CD14-positive monocyte (primary cell): ENCODE measurements at regions not wholly inside any gene's neighbourhood (a gene's known extent, or its start where the extent isn't known, plus 50 kb on each side); places are given as distances from the start of the nearest gene placed in this dataset.

Experiments
- DNase-seq, 3 donors: peaks; one replicate each; pipeline ENCODE4 v3.0.0-alpha.2; 2011 to 2022
- H2AFZ ChIP-seq: 2 replicates; pipeline ENCODE4 v1.6.0; 2012; ENCODE audit warnings: mild to moderate bottlenecking, low read depth, low read length, inconsistent platforms; ENCODE audit not compliant: insufficient read depth, poor library complexity, severe bottlenecking
- H3K27ac ChIP-seq, 2 donors: 1 replicate in 1 of 2; 2 replicates in 1 of 2; pipeline ENCODE4 v1.5.1; 2012 to 2013; ENCODE audit warnings: low read length in 2 of 2, control low read depth in 1 of 2, inconsistent platforms in 1 of 2, low read depth in 1 of 2, mild to moderate bottlenecking in 1 of 2
- H3K27me3 ChIP-seq, 2 donors: one replicate each; pipeline versions ENCODE4 v1.6.0 to v1.6.1; 2011 to 2013; ENCODE audit warnings: low read length in 2 of 2; ENCODE audit not compliant: control insufficient read depth in 2 of 2, insufficient read depth in 2 of 2
- H3K36me3 ChIP-seq, 2 donors: replicated peaks in 1 of 2; 1 replicate in 1 of 2; 2 replicates in 1 of 2; pipeline versions ENCODE4 v1.5.1 to v1.6.1; 2012 to 2013; ENCODE audit warnings: low read length in 2 of 2, control low read depth in 1 of 2, inconsistent platforms in 1 of 2, mild to moderate bottlenecking in 1 of 2; ENCODE audit not compliant: insufficient read depth in 2 of 2, control insufficient read depth in 1 of 2
- H3K4me1 ChIP-seq, 2 donors: 1 replicate in 1 of 2; 2 replicates in 1 of 2; pipeline versions ENCODE4 v1.5.1 to v1.6.1; 2012 to 2013; ENCODE audit warnings: low read length in 2 of 2, control low read depth in 1 of 2, inconsistent platforms in 1 of 2, mild to moderate bottlenecking in 1 of 2, moderate library complexity in 1 of 2; ENCODE audit not compliant: insufficient read depth in 2 of 2, control insufficient read depth in 1 of 2
- H3K4me2 ChIP-seq: replicated peaks from 2 replicates; pipeline ENCODE3; 2012; ENCODE audit warnings: low read length, moderate library complexity, mild to moderate bottlenecking; ENCODE audit not compliant: poor library complexity, severe bottlenecking; ENCODE audit errors: extremely low read depth
- H3K4me3 ChIP-seq, 3 experiments: fragments of 200-600 bp in 1 of 3; sonication (generic) in 1 of 3; replicated peaks in 1 of 3; 1 replicate in 2 of 3; 2 replicates in 1 of 3; pipeline ENCODE4 v1.5.1; 2011 to 2013; ENCODE audit warnings: low read length in 3 of 3, mild to moderate bottlenecking in 3 of 3, control low read depth in 2 of 3, low read depth in 2 of 3, inconsistent platforms in 1 of 3, moderate library complexity in 1 of 3
- H3K79me2 ChIP-seq: 2 replicates; pipeline ENCODE4 v1.6.0; 2012; ENCODE audit warnings: mild to moderate bottlenecking, control low read depth, inconsistent platforms, low read length, moderate library complexity; ENCODE audit not compliant: insufficient read depth
- H3K9ac ChIP-seq: 2 replicates; pipeline ENCODE4 v1.6.0; 2017; ENCODE audit warnings: low read length, mild to moderate bottlenecking; ENCODE audit not compliant: insufficient read depth, poor library complexity, severe bottlenecking
- H3K9me3 ChIP-seq, 2 donors: replicated peaks in 1 of 2; 1 replicate in 1 of 2; 2 replicates in 1 of 2; pipeline versions ENCODE4 v1.5.1 to v1.6.1; 2012 to 2013; ENCODE audit warnings: low read length in 2 of 2, control low read depth in 1 of 2; ENCODE audit not compliant: control insufficient read depth in 1 of 2, insufficient read depth in 1 of 2
- H4K20me1 ChIP-seq: 2 replicates; pipeline ENCODE4 v1.6.0; 2012; ENCODE audit warnings: mild to moderate bottlenecking, low read length, control low read depth, moderate library complexity; ENCODE audit not compliant: insufficient read depth
- H3K27ac Mint-ChIP-seq, 7 donors: one replicate each; pipeline ENCODE4 v1.8.0; 2020; ENCODE audit warnings: mild to moderate bottlenecking in 7 of 7, mixed read lengths in 7 of 7, moderate library complexity in 6 of 7, inconsistent platforms in 2 of 7
- H3K27me3 Mint-ChIP-seq, 3 donors: one replicate each; pipeline ENCODE4 v1.8.0; 2021 to 2022; ENCODE audit warnings: low read depth in 3 of 3, mild to moderate bottlenecking in 3 of 3, mixed read lengths in 3 of 3, moderate library complexity in 3 of 3, inconsistent platforms in 1 of 3
- H3K36me3 Mint-ChIP-seq, 2 donors: one replicate each; pipeline ENCODE4 v1.8.0; 2020; ENCODE audit warnings: mixed read lengths in 2 of 2, inconsistent platforms in 1 of 2, mild to moderate bottlenecking in 1 of 2
- H3K4me1 Mint-ChIP-seq: one replicate; pipeline ENCODE4 v1.8.0; 2020; ENCODE audit warnings: mild to moderate bottlenecking, mixed read lengths
- H3K4me3 Mint-ChIP-seq, 2 donors: one replicate each; pipeline ENCODE4 v1.8.0; 2020; ENCODE audit warnings: mild to moderate bottlenecking in 2 of 2, mixed read lengths in 2 of 2, moderate library complexity in 1 of 2
- H3K9me3 Mint-ChIP-seq, 7 donors: one replicate each; pipeline ENCODE4 v1.8.0; 2020 to 2022; ENCODE audit warnings: mixed read lengths in 7 of 7, mild to moderate bottlenecking in 6 of 7, moderate library complexity in 6 of 7, inconsistent platforms in 2 of 7
- WGBS: methylation state at CpG from one replicate; pipeline ENCODE4 v1.1.5; 2013; ENCODE audit warnings: missing lambda C conversion rate; ENCODE audit not compliant: insufficient coverage; 5-methylcytosine and 5-hydroxymethylcytosine counted together
- intact Hi-C, 2 donors: fragments of 100-400 bp; cut with micrococcal nuclease; formaldehyde crosslinking; loops; one replicate each; pipeline versions ENCODE4 v1.15.0 to v1.15.1; 2023
- TF ChIP-seq, protein P1 (sequence below): fragments of 200-600 bp; IDR thresholded peaks from one replicate; pipeline ENCODE4 v1.8.0; 2022; ENCODE audit warnings: antibody characterized with exemption, mild to moderate bottlenecking

DNA sequence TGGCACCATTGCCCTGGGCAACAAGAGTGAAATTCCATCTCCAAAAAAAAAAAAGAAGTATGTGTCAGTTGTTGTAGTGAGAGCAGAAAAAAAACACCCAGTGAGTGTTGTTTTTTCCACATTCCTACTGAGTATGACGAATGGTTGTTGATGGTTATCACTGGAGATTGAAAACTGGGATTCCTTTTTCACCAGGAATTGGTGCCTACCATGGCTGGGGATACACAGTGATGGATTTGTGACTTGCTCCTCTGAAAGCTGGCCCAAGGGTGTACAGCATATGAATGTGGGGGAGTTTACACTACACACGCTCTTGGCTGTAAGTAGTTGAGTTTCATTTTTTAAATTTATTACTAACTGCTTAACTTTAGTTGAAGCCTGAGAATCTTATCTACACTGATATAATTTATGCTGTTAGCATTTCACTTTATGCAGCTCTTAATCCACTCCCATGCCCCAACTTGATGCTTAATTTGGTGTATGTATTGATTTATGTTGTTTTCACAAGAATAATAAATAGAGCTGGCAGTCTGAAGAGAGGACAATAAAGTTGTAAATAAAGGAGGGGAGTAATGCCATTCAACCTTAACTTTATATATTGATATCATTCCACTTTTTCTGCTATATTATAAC is 56.0 kb upstream of the MME start:
- H3K9me3 Mint-ChIP-seq: peaks cover 0 to 2% (median 0%) of the 10 kb centered on the region in 7 donors
- intact Hi-C loops: no loop called here
- no peaks in the 10 kb centered on the region for H3K9me3 ChIP-seq
- 100% methylated on average over 1 of the region's 2 CpGs for WGBS
- H3K27me3 ChIP-seq: no peaks in the 10 kb centered on the region
- H3K4me1 Mint-ChIP-seq: peaks cover 33% of the 10 kb centered on the region
- no peak overlapping the region for H3K9ac ChIP-seq
- H3K79me2 ChIP-seq: no peaks in the 10 kb centered on the region
- H3K36me3 Mint-ChIP-seq: peaks cover 0 to 2% of the 10 kb centered on the region in 2 donors
- H2AFZ ChIP-seq: no peak overlapping the region
- peaks cover 31 to 35% of the 10 kb centered on the region in 2 donors for H3K4me1 ChIP-seq
- no peak overlapping the region for H3K27ac ChIP-seq
- no peak overlapping the region for H3K4me3 Mint-ChIP-seq
- no peak overlapping the region for H3K4me3 ChIP-seq
- peaks cover 0 to 1% (median 0%) of the 10 kb centered on the region in 3 donors for H3K27me3 Mint-ChIP-seq
- TF ChIP-seq, protein P1, sequence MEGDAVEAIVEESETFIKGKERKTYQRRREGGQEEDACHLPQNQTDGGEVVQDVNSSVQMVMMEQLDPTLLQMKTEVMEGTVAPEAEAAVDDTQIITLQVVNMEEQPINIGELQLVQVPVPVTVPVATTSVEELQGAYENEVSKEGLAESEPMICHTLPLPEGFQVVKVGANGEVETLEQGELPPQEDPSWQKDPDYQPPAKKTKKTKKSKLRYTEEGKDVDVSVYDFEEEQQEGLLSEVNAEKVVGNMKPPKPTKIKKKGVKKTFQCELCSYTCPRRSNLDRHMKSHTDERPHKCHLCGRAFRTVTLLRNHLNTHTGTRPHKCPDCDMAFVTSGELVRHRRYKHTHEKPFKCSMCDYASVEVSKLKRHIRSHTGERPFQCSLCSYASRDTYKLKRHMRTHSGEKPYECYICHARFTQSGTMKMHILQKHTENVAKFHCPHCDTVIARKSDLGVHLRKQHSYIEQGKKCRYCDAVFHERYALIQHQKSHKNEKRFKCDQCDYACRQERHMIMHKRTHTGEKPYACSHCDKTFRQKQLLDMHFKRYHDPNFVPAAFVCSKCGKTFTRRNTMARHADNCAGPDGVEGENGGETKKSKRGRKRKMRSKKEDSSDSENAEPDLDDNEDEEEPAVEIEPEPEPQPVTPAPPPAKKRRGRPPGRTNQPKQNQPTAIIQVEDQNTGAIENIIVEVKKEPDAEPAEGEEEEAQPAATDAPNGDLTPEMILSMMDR: no peak
- no peaks in the 10 kb centered on the region for H4K20me1 ChIP-seq
- H3K4me2 ChIP-seq: no peak overlapping the region
- no peaks in the 10 kb centered on the region for H3K36me3 ChIP-seq
- DNase-seq: no peak
- no peak overlapping the region for H3K27ac Mint-ChIP-seq

DNA sequence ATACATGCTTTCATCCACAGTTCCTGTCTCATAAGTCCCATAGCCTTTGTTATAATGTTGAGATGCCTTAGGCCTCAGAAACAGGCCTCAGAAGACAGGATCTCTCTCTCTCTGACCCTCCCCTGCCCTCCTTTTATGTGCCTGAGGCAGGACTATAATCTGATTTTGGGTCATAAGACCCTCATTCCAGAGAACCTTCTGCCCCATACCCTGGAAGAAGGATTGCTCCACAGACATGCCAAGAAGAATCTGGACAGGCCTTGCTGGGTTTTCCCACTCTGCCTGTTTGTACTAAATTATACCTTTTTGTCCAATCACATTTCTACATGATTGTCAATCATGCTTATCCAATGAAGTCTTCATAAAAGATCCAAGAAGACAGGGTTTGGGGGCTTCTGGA is 57.2 kb upstream of the MME start:
- no peak overlapping the region for H3K4me3 ChIP-seq
- Mint-ChIP-seq H3K27me3 (peaks cover 0 to 1% (median 0%) of the 10 kb centered on the region in 3 donors), H3K4me1 (peaks cover 37% of the 10 kb centered on the region), H3K27ac (no peak overlapping the region), H3K4me3 (no peak overlapping the region), H3K9me3 (peaks cover 0 to 2% (median 0%) of the 10 kb centered on the region in 7 donors), H3K36me3 (peaks cover 0 to 2% of the 10 kb centered on the region in 2 donors)
- no peaks in the 10 kb centered on the region for H4K20me1 ChIP-seq
- no peak for DNase-seq
- no peaks in the 10 kb centered on the region for H3K36me3 ChIP-seq
- no peaks in the 10 kb centered on the region for H3K27me3 ChIP-seq
- intact Hi-C loops: no loop called here
- H3K4me2 ChIP-seq: no peak overlapping the region
- no peaks in the 10 kb centered on the region for H3K9me3 ChIP-seq
- H3K27ac ChIP-seq: no peak overlapping the region
- no peak overlapping the region for H3K9ac ChIP-seq
- TF ChIP-seq, protein P1: no peak
- H2AFZ ChIP-seq: no peak overlapping the region
- H3K4me1 ChIP-seq: peaks cover 33 to 36% of the 10 kb centered on the region in 2 donors
- no peaks in the 10 kb centered on the region for H3K79me2 ChIP-seq
